CD4-positive, CD25-positive, alpha-beta regulatory T cell (primary cell): ENCODE measurements at regions not wholly inside any gene's neighbourhood (a gene's known extent, or its start where the extent isn't known, plus 50 kb on each side); places are given as distances from the start of the nearest gene placed in this dataset.
"Not testable (repeated sequence)": the region's sequence is repeated elsewhere in the genome, so short reads cannot be mapped to it uniquely, and the experiment has no call there.

ENCODE experiments used
- ATAC-seq, 2 donors: fragments of 150-1000 bp; cut with Tn5 transposase; one replicate each; pipeline ENCODE4 v1.10.0; 2021; ENCODE audit warnings: low read depth in 2 of 2, moderate number of reproducible peaks in 2 of 2, moderate library complexity in 1 of 2
- DNase-seq, 3 donors: peaks; one replicate each; pipeline versions ENCODE4 v3.0.0 to v3.0.0-alpha.2; 2012 to 2022; ENCODE audit warnings: mixed read lengths in 1 of 3
- H3K27ac ChIP-seq: one replicate; pipeline ENCODE4 v1.7.0; 2013; ENCODE audit warnings: mild to moderate bottlenecking, low read length; ENCODE audit not compliant: insufficient read depth, poor library complexity, severe bottlenecking
- H3K27me3 ChIP-seq: one replicate; pipeline ENCODE4 v1.7.0; 2013; ENCODE audit warnings: low read length; ENCODE audit not compliant: control insufficient read depth, insufficient read depth
- H3K36me3 ChIP-seq: one replicate; pipeline ENCODE4 v1.7.0; 2013; ENCODE audit warnings: mild to moderate bottlenecking, low read length, moderate library complexity; ENCODE audit not compliant: control insufficient read depth, insufficient read depth
- H3K4me1 ChIP-seq: 2 replicates; pipeline ENCODE4 v1.7.0; 2013; ENCODE audit warnings: mild to moderate bottlenecking, low read length; ENCODE audit not compliant: insufficient read depth, control insufficient read depth, poor library complexity, severe bottlenecking
- H3K4me3 ChIP-seq: one replicate; pipeline ENCODE4 v1.7.0; 2013; ENCODE audit warnings: low read depth, mild to moderate bottlenecking, low read length, moderate library complexity
- H3K9me3 ChIP-seq, 2 experiments: 1 replicate in 1 of 2; 2 replicates in 1 of 2; pipeline ENCODE4 v1.7.0; 2013; ENCODE audit warnings: low read length in 2 of 2, mild to moderate bottlenecking in 1 of 2, moderate library complexity in 1 of 2; ENCODE audit not compliant: control insufficient read depth in 2 of 2
- H3K27ac Mint-ChIP-seq, 3 donors: one replicate each; pipeline ENCODE4 v1.8.0; 2020 to 2022; ENCODE audit warnings: mild to moderate bottlenecking in 3 of 3, mixed read lengths in 3 of 3, moderate library complexity in 2 of 3
- H3K27me3 Mint-ChIP-seq: one replicate; pipeline ENCODE4 v1.8.0; 2022; ENCODE audit warnings: mild to moderate bottlenecking, mixed read lengths
- H3K36me3 Mint-ChIP-seq: one replicate; pipeline ENCODE4 v1.8.0; 2020; ENCODE audit warnings: mixed read lengths
- H3K4me1 Mint-ChIP-seq, 4 donors: one replicate each; pipeline ENCODE4 v1.8.0; 2020 to 2022; ENCODE audit warnings: mixed read lengths in 4 of 4, mild to moderate bottlenecking in 1 of 4
- H3K4me3 Mint-ChIP-seq, 4 donors: one replicate each; pipeline ENCODE4 v1.8.0; 2020 to 2022; ENCODE audit warnings: mild to moderate bottlenecking in 4 of 4, mixed read lengths in 4 of 4, moderate library complexity in 3 of 4
- H3K9me3 Mint-ChIP-seq, 7 donors: one replicate each; pipeline ENCODE4 v1.8.0; 2020 to 2022; ENCODE audit warnings: mixed read lengths in 7 of 7, mild to moderate bottlenecking in 3 of 7, moderate library complexity in 2 of 7

GRCh38 chr7:69295977-69296376 lies 302.3 kb upstream of the AUTS2 start:
- ATAC-seq = no peak
- Mint-ChIP-seq H3K36me3 (no peaks in the 10 kb centered on the region), H3K4me3 (no peak overlapping the region), H3K9me3 (peaks cover 0 to 16% (median 5%) of the 10 kb centered on the region in 7 donors), H3K4me1 (no peaks in the 10 kb centered on the region), H3K27ac (no peak overlapping the region), H3K27me3 (no peaks in the 10 kb centered on the region)
- Histone ChIP-seq H3K9me3 (peaks cover 0 to 1% of the 10 kb centered on the region in 2 experiments), H3K36me3 (no peaks in the 10 kb centered on the region), H3K4me3 (no peak overlapping the region), H3K27ac (no peak overlapping the region), H3K4me1 (no peaks in the 10 kb centered on the region), H3K27me3 (no peaks in the 10 kb centered on the region)
- no peak for DNase-seq

- ATAC-seq (no peak), DNase-seq (no peak)
- no peaks in the 10 kb centered on the region for H3K4me1 Mint-ChIP-seq
- peaks cover 3 to 17% (median 7%) of the 10 kb centered on the region in 7 donors for H3K9me3 Mint-ChIP-seq
- peaks cover 0 to 1% of the 10 kb centered on the region in 2 experiments for H3K9me3 ChIP-seq
- no peaks in the 10 kb centered on the region for H3K36me3 ChIP-seq
- no peaks in the 10 kb centered on the region for H3K4me1 ChIP-seq
- no peak overlapping the region for H3K4me3 ChIP-seq
- no peak overlapping the region for H3K4me3 Mint-ChIP-seq
- no peak overlapping the region for H3K27ac Mint-ChIP-seq
- H3K27me3 Mint-ChIP-seq = no peaks in the 10 kb centered on the region
- no peaks in the 10 kb centered on the region for H3K27me3 ChIP-seq
- no peaks in the 10 kb centered on the region for H3K36me3 Mint-ChIP-seq
- H3K27ac ChIP-seq = no peak overlapping the region
These were observed 297.0 kb upstream of the AUTS2 start for GRCh38 chr7:69301253-69301652.

GRCh38 chr7:69309601-69310000 lies 288.7 kb upstream of the AUTS2 start:
- Histone ChIP-seq H3K4me1 (no peaks in the 10 kb centered on the region), H3K4me3 (no peak overlapping the region), H3K36me3 (no peaks in the 10 kb centered on the region), H3K27ac (no peak overlapping the region), H3K9me3 (no peaks in the 10 kb centered on the region), H3K27me3 (no peaks in the 10 kb centered on the region)
- no peak overlapping the region for H3K4me3 Mint-ChIP-seq
- no peak for DNase-seq
- H3K27me3 Mint-ChIP-seq = no peaks in the 10 kb centered on the region
- no peaks in the 10 kb centered on the region for H3K4me1 Mint-ChIP-seq
- H3K9me3 Mint-ChIP-seq = peaks cover 0 to 6% (median 4%) of the 10 kb centered on the region in 7 donors
- H3K36me3 Mint-ChIP-seq = no peaks in the 10 kb centered on the region
- no peak for ATAC-seq
- no peak overlapping the region for H3K27ac Mint-ChIP-seq

GRCh38 chr7:69311489-69311888 lies 286.8 kb upstream of the AUTS2 start:
- peaks cover 0 to 14% (median 4%) of the 10 kb centered on the region in 7 donors for H3K9me3 Mint-ChIP-seq
- no peak overlapping the region for H3K27ac Mint-ChIP-seq
- Histone ChIP-seq H3K27ac (no peak overlapping the region), H3K9me3 (no peaks in the 10 kb centered on the region), H3K27me3 (no peaks in the 10 kb centered on the region), H3K4me3 (no peak overlapping the region), H3K4me1 (no peaks in the 10 kb centered on the region), H3K36me3 (no peaks in the 10 kb centered on the region)
- H3K27me3 Mint-ChIP-seq = no peaks in the 10 kb centered on the region
- DNase-seq (no peak), ATAC-seq (no peak)
- no peaks in the 10 kb centered on the region for H3K4me1 Mint-ChIP-seq
- H3K4me3 Mint-ChIP-seq = no peak overlapping the region
- H3K36me3 Mint-ChIP-seq = no peaks in the 10 kb centered on the region

GRCh38 chr7:69313852-69314251 lies 284.4 kb upstream of the AUTS2 start:
- not testable (repeated sequence) for H3K27me3 ChIP-seq, H3K27ac ChIP-seq, H3K27ac Mint-ChIP-seq, H3K9me3 ChIP-seq, H3K4me1 Mint-ChIP-seq, H3K4me1 ChIP-seq, H3K36me3 ChIP-seq, H3K4me3 Mint-ChIP-seq, H3K27me3 Mint-ChIP-seq, DNase-seq, H3K36me3 Mint-ChIP-seq, H3K4me3 ChIP-seq, ATAC-seq
- H3K9me3 Mint-ChIP-seq = peaks cover 0 to 19% (median 7%) of the 10 kb centered on the region in 7 donors

- DNase-seq (no peak), ATAC-seq (no peak)
- Mint-ChIP-seq H3K27ac (no peak overlapping the region), H3K27me3 (no peaks in the 10 kb centered on the region), H3K4me3 (no peak overlapping the region), H3K9me3 (peaks cover 0 to 19% (median 7%) of the 10 kb centered on the region in 7 donors), H3K4me1 (no peaks in the 10 kb centered on the region), H3K36me3 (no peaks in the 10 kb centered on the region)
- H3K27ac ChIP-seq = no peak overlapping the region
- H3K9me3 ChIP-seq = no peaks in the 10 kb centered on the region
- no peaks in the 10 kb centered on the region for H3K36me3 ChIP-seq
- H3K4me3 ChIP-seq = no peak overlapping the region
- H3K4me1 ChIP-seq = no peaks in the 10 kb centered on the region
- H3K27me3 ChIP-seq = no peaks in the 10 kb centered on the region
These were observed 279.5 kb upstream of the AUTS2 start for GRCh38 chr7:69318794-69319193.

GRCh38 chr7:69328516-69328915 lies 269.8 kb upstream of the AUTS2 start:
- no peaks in the 10 kb centered on the region for H3K4me1 Mint-ChIP-seq
- H3K36me3 Mint-ChIP-seq = no peaks in the 10 kb centered on the region
- H3K27me3 Mint-ChIP-seq = no peaks in the 10 kb centered on the region
- Histone ChIP-seq H3K4me3 (no peak overlapping the region), H3K4me1 (no peaks in the 10 kb centered on the region), H3K27me3 (no peaks in the 10 kb centered on the region), H3K27ac (no peak overlapping the region), H3K36me3 (no peaks in the 10 kb centered on the region), H3K9me3 (no peaks in the 10 kb centered on the region)
- H3K27ac Mint-ChIP-seq = no peak overlapping the region
- no peak overlapping the region for H3K4me3 Mint-ChIP-seq
- no peak for ATAC-seq
- peaks cover 0 to 16% (median 8%) of the 10 kb centered on the region in 7 donors for H3K9me3 Mint-ChIP-seq
- no peak for DNase-seq

- H3K4me1 ChIP-seq = no peaks in the 10 kb centered on the region
- H3K27me3 ChIP-seq = no peaks in the 10 kb centered on the region
- H3K27ac ChIP-seq = no peak overlapping the region
- ATAC-seq (no peak), DNase-seq (no peak)
- Mint-ChIP-seq H3K27me3 (no peaks in the 10 kb centered on the region), H3K4me1 (no peaks in the 10 kb centered on the region), H3K27ac (no peak overlapping the region), H3K36me3 (no peaks in the 10 kb centered on the region), H3K4me3 (no peak overlapping the region), H3K9me3 (peaks cover 0 to 25% (median 3%) of the 10 kb centered on the region in 7 donors)
- peaks cover 0 to 3% of the 10 kb centered on the region in 2 experiments for H3K9me3 ChIP-seq
- no peaks in the 10 kb centered on the region for H3K36me3 ChIP-seq
- no peak overlapping the region for H3K4me3 ChIP-seq
These were observed 263.6 kb upstream of the AUTS2 start for GRCh38 chr7:69334701-69335100.
